Right hindlimb (tissue), 1 donor: ENCODE measurements at regions not wholly inside any gene's neighbourhood (a gene's known extent, or its start where the extent isn't known, plus 50 kb on each side); places are given as distances from the start of the nearest gene placed in this dataset.
"Not testable (repeated sequence)": the region's sequence is repeated elsewhere in the genome, so short reads cannot be mapped to it uniquely, and the experiment has no call there.

ENCODE experiments used
- DNase-seq: peaks from one replicate; pipeline ENCODE4 v3.0.0-alpha.2; 2018

DNA sequence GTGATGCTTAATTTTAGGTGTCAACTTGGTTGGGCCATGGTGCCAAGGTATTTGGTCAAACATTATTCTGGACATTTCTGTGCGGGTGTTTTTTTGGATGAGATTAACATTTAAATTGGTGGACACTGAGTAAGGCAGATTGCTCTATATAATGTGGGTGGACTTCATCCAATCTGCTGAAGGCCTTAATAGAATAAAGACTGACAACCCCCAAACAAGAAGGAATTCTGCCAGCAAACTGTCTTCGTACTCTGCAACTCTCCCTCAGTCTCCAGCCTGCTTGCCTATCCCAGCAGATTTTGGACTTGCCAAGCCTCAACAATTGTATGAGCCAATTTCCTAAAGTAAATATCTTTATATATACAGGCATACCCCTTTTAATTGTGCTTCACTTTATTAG, 850.1 kb downstream of the TBC1D32 start:
- no peak for DNase-seq

DNA sequence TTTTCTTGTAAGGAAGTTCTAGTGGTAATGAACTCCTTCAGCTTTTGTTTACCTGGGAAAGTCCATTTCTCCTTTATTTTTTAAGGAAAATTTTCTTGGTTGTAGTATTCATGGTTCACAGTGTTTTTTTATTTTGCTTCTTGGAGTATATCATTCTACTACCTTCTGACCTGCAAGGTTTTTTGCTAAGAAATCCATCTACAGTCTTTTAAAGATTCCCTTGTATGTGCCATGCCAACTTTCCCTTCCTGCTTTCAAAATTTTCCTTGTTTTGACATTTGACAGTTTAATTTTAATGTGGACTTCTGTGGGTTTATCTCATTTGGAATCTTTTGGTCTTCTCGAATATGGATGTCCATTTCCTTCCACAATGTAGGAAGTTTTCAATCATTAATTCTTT, 855.6 kb downstream of the TBC1D32 start:
- DNase-seq = no peak

DNA sequence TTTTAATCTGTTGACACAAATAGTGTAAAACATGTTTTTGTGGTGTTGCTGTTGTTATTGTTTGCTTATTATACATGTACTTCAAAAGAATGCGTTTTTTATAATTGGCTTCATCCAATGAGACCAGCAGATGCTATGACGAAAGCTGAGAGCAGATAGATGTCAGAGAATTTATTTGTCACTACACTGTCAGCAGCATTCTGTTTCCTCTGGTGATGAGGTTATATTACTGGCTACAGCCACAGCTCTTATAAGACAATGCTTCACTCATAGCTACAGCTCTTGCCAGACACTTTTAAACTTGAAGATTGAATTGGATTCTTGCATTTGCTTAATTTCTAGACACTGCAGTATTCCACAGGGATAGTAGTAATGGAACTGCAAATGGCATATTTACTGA, 860.5 kb downstream of the TBC1D32 start:
- no peak for DNase-seq

DNA sequence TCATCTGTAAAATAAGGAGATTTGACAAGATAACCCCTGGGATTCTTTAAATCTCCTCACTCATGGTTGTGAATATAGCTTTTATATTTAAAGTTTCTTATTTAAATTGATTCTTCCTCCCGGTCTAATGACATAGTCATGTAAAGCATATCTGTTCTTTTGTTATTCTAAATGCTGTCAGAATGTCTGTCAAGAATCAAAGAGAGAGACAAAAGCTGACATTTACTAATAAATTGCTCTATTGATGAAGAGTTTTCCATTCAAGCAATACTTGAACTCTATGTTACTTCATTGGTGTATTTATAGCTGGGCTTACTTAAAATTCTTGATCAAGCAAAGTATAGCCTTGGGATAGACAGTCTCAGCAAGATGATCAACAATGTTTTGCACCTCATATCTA, 865.8 kb downstream of the TBC1D32 start:
- no peak for DNase-seq

DNA sequence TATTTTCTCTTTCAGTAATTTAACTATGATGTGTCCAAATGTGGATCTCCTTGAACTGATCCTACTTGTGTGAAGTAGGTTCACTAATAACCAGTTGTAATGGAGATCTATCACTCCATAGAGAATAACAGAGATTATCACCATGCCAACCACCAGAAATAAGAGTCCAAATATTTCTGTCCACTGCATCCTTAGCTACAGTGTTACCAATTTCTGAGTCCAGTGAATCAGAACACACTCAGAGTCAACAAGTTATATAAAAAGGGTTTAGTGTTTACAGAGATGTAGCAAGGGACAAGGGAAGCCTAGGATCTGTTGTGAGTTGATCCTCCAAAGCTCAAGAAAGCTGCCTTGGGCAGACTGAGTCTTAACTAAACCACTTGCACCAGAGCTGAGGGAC, 882.8 kb downstream of the TBC1D32 start:
- no peak for DNase-seq

DNA sequence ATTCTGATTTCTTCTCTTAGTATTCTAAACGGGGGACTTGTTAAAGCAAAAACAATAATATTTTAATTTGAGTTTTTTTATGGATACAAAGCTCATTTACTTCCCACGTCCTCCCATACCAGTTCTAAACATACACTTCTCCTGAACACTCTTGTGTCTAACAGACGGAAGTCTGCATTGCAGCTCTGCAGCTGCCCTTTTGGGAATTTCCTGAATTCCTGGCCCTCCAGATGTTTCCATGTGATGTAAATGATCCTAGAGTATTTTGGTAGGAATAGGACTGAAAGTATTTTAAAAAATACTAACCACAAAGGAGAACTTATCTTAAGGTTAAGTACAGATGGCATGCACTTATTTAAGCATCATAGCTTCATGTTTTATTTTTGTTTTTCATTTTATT, 886.7 kb downstream of the TBC1D32 start:
- peak; percentile 40 for DNase-seq

DNA sequence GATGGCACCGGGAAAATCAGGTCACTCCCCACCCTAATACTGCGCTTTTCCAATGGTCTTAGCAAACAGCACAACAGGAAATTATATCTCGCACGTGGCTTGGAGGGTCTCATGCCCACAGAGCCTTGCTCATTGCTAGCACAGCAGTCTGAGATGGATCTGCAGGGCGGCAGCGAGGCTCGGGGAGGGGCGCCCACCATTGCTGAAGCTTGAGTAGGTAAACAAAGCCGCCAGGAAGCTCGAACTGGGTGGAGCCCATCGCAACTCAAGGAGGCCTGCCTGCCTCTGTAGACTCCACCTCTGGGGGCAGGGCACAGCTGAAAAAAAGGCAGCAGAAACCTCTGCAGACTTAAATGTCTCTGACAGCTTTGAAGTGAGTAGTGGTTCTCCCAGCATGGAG, 901.4 kb downstream of the TBC1D32 start:
- DNase-seq = not testable (repeated sequence)

DNA sequence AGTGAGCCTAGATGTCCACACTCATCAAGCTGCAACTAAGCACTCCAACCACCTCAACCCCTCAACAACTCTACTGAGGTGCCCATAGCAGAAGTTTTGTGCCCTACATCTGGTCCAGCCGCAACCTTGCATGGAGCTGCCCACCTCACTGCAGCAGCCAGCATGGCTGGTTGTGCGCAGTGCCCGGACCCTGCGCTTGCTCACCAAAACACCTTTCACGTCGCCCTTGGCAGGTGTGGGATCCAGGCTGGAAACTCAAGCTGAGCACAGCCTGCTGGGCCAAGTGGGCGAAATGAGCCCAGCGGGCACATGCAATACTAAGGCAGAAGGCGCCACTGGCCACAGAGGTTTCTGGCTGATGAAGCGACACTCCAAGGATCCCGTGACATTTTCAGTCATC, 902.4 kb downstream of the TBC1D32 start:
- no peak for DNase-seq

DNA sequence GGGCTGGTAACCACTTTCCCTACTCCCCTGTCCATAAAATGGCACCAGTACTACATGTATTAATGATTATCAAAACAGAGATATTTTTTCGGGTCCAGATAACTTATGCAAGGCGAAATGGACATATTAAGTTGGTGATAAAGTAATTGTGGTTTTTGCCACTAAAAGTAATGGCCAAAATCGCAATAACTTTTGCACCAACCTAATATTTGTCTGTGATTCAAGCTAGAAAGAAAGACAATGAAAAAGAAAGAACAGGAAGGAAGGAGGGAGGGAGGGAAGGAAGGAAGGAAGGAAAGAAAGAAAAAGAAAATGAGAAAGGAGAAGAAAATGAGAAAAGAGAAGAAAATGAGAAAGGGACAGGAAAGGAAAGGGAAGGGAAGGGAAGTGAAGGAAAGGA, 922.9 kb downstream of the TBC1D32 start:
- DNase-seq = no peak

DNA sequence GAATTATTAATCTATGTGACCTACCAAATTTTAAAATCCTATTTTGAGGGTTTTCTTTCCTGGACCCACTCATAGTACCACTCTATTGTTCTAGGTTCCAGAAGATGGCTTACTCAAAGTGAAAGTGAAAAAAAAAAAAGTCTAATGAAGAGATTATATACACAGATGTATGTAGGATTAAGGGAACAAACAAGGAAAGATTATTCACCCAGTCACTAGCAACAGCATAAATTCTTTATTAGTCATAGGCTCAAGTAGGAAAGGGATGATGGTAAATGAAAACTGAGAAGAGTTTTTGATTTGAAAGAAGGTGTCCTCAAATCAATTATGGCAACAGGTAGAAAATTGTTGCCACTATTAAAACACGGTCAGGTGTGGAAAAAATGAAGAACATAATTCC, 923.7 kb downstream of the TBC1D32 start:
- no peak for DNase-seq

DNA sequence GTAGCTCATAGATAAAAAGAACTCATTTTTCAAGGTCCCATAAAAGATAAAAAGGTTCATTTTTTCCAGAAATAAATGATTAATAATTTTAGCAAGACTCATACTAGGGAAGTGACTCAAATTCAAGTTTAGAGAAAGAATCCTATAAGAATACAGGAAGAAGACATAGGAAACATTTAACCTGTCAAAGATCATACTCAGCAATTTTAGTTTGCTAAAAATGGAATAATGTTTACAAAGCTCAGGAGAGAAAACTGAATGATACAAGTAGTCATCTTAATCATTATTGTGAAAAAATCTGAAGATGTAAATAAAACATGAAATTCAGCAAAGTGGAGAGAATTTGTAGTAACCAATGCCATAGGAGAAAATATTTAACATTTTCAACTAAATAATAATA, 926.6 kb downstream of the TBC1D32 start:
- DNase-seq = no peak

DNA sequence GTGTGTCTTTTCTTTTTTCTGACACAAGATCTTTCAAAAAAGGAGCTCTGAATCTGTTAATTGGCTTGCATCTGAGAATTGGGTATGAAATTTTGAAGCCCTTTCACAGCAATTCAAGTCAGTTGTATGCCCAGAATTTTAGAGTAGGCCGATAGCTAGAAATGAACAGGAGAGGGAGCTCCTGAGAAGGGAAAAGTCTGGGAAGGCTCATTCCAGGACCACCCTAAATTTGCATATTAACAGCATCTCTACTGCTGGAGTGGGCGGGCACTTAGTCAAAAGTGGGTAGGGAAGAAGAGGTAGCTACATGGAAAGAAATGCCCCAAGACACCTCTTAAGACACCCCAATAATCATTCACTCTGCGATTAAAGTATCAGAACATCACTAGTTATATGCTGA, 928.3 kb downstream of the TBC1D32 start:
- no peak for DNase-seq

DNA sequence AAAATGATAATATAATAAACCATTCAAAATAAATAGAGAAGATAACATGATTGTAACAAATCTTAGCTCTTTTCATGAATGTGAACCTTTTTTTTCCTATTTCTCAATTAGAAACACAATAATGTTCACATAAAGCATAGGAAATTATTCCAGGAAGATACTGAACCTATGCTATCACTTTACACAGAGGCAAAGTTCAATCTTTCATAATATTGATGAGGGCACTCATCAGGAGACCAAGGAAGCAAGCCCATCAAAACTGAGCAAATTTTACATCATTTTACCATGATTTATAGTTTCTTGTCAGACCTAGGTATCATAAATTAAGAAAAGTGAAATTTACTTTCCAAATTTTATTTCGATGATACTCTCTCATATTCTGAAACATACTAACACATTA, 938.5 kb downstream of the TBC1D32 start:
- DNase-seq = no peak

DNA sequence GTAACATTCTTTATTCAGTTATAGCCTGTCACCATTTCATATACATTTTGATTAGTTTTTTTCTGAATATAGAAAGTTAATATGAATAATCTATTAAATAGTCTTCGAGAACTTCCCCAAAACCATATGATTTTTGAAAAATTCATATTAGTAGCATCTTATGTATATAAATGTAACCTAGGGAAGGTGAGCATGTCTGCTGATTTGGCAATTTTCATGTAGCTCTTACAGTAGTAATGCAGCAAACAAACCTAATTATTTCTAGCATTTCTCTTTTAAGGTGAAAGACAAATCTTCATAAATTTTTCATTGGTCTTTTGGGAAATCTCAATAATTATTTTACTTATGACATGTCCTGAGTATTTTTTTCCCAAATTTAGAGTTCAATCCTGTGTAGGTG, 939.0 kb downstream of the TBC1D32 start:
- DNase-seq = no peak

DNA sequence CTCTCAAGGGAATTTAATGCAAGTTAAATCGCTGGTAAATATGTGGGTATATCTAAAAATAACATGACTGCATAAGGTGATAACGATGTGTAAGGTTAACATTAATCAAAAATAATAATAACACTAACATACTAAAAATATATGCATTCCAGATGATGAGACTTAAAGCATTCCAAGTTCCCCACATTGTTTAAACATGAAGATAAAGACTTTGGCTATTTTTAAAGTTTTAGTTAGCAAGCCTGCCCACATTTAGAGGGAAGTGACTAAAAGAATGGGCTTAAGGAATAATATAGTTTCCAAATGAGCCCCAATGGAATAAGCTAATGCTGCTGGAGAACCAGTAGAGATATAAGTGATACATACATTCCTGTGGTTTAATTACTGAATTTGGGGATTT, 941.3 kb downstream of the TBC1D32 start:
- DNase-seq = no peak

DNA sequence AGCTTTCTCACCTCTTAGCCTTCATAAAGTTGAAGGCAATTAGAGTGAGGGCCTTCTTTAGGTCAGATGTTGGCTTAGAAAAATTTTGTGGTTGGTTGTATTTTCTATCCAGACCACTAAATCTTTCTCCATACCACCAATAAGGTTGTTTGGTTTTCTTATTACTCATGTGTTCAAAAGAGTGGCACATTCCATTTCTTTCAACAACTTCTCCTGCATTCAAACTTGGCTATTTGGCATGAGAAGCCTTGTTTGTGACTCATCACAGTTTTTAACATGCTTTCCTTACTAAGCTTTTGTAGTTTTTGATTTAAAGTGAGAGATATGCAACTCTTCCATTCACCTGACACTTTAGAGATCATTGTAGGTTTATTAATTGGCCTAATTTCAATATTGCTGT, 949.6 kb downstream of the TBC1D32 start:
- no peak for DNase-seq

DNA sequence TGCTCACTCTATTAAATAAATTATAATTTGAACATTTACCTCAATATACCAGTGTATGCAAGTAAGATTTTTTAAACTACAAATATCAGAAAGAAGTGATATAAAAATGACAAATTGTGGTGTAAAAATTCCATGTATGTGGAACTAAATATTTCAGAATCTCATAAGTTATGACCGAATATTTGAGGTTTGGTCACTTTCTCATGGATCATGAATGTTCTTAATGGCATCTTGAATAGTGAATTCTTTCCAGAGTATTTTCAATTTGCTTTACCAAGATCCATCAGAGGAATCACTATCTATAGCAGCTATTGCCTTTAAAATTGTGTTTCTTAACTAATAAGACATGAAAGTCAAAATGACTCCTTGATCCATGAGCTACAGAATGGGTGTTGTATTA, 950.6 kb downstream of the TBC1D32 start:
- DNase-seq = no peak

DNA sequence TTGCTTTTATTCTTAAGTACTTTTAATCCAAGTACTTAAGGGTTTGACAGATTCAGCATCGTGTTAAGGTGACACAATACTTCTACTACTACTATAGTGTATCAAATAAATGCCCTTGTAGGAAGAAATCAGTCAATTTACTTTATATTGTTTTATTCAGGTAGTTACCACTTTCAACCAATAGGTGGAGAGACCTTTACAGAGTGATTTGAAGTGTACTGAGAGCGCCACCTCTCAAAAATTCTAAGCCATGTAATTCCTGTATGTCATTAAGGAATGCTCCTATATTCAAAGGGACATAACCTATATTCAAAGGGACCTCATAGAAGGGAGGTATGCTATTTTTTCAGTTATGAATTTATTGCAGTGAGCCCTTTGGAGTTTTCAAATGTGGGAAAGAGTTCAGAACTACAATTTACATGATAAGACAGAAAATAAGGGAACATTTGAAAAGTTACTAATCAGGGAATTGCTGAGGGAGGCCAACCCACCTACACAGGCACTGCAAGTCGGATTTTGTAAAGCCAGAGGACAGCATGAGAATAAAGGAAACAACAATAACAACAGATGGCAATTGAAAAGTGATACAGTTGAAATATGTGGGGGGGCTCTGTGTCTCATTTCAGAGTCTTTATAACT, 955.6 kb downstream of the TBC1D32 start:
- no peak for DNase-seq

DNA sequence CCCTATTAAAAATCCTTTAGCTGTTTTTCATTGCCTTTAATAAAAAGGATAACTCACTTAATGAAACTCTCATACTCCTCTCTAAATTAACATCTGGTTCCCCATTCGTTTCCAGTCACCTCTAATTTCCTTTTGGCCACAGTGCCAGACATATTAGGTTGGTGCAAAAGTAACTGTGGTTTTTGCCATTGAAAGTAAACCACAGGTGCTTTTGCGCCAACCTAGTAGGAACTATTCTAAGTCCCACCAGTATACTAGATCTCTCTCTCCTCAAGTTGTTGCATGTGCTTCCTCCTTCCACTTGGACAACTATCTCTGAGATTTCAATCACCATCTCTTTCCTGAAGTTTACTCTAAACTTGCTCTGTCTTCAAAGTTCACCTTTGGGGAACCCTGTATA, 961.1 kb downstream of the TBC1D32 start:
- no peak for DNase-seq

DNA sequence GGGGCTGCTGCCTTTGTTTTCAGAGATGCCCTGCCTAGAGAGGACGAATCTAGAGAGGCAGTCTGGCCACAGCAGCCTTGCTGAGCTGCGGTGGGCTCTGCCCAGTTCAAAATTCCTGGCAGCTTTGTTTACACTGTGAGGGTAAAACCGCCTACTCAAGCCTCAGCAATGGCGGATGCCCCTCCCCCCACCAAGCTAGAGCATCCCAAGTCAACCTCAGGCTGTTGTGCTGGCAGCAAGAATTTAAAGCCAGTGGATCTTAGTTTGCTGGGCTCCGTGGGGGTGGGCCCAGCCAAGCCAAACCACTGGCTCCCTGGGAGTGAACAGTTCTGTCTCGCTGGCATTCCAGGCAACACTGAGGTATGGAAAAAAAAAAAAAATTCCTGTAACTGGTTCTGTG, 970.9 kb downstream of the TBC1D32 start:
- peak; percentile 20 for DNase-seq

DNA sequence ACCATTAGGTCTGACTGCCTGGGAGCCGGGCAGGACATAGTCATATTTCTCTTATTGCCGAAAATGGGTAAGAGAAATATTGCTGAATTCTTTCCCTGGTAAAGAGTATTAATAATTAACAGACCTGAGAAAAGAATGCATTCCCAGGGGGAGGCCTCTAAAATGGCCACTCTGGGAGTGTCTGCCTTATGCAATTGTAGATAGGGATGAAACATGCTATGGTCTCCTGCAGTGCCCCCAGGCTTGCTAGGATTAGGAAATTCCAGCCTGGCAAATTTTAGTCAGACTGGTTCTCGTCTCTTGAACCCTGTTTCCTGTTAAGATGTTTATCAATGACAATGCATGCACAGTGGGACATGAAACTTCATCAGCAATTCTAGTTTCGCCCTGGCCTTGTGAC, 975.7 kb downstream of the TBC1D32 start:
- DNase-seq = not testable (repeated sequence)

DNA sequence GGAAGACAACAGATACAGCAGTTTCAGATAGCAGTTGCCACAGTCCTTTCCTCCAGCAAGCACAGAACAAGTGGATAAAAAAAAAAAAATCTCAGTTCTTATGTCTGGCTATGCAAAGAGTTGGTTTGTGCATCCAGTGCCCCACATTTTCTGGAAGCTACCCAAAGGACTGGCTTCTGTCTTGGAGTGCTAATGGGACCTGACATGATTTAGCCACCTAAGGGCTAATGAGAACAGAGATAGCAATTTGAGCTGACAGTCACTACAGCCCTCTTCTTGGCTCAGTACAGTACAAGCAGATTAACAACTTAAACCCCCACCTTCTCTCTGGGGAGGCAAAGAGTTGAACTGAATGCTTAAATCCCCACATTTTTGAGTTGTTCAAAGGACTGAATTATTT, 976.8 kb downstream of the TBC1D32 start:
- DNase-seq = no peak

DNA sequence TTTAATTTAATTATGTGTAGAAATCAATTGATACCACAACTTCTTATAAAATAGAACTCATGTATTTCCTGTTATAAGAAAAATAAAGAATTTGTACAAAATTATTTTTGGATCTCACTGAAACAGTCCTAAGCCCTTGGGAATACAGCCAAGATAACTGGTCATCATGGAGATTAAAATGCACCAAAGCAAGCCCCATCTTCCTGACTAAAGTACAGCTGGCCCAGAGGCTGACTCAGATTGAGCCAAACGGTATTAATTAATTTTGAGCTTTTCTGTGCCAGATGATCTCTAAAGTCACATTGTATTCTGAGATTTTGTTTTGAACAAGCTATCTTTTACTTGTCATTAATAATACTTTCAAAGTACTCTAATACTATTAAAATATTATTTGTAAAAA, 978.5 kb downstream of the TBC1D32 start:
- no peak for DNase-seq

DNA sequence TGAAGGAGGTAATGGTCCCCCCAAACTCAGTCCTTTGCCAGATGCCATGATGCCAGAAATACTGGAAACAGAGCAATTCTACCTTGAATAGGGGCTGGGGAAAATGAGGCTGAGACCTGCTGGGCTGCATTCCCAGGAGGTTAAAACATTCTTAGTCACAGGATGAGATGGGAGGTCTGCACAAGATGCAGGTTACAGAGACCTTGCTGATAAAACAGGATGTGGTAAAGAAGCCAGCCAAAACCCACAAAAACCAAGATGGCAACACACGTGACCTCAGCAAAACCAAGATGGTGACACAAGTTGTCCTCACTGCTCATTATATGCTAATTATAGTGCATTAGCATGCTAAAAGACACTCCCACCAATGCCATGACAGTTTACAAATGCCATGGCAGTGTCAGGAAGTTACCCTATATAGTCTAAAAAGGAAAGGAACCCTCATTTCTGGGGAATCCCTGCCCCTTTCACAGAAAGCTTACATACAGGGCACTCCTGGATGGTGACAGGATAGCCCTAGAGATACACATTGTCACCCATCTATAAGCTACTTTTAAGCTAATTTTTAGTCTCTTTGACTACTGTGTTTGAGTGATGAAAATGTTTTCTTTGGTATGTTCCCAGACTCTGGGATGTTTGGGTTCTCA, 979.7 kb downstream of the TBC1D32 start:
- DNase-seq = no peak

DNA sequence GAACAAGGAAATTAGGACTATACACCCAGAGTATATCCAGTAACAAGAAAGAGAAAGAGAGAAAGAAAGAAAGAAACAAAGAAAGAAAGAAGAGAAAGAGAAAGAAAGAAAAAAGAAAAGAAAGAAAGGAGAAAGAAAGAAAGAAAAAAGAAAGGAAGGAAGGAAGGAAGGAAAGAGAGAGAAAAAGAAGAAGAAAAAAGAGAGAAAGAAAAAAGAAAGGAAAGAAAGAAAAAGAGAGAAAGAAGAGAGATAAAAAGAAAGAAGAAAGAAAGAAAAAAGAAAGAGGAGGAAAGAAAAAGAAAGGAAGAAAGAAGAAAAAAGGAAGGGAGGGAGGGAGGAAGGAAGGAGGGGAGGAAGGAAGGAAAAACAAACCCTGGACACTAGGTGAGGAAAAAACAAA, 981.8 kb downstream of the TBC1D32 start:
- no peak for DNase-seq
